LNCaP clone FGC (cell line): ENCODE measurements at regions not wholly inside any gene's neighbourhood (a gene's known extent, or its start where the extent isn't known, plus 50 kb on each side); places are given as distances from the start of the nearest gene placed in this dataset.

Experiments used
- DNase-seq: peaks from one replicate; pipeline ENCODE4 v3.0.0-alpha.2; 2011; ENCODE audit warnings: low read depth
- H3K4me3 ChIP-seq: 2 replicates; pipeline ENCODE4 v1.5.1; 2011; ENCODE audit warnings: mild to moderate bottlenecking, low read depth, low read length, control low read depth
- CTCF ChIP-seq: IDR thresholded peaks from 2 replicates; pipeline ENCODE4 v1.5.1; 2012; ENCODE audit warnings: mild to moderate bottlenecking; ENCODE audit not compliant: control insufficient read depth, insufficient read depth; ENCODE audit errors: extremely low read depth

- no peak for DNase-seq
- TF ChIP-seq CTCF, result no peak
- no peak overlapping the region for H3K4me3 ChIP-seq
Measured at GRCh38 chr11:8749202-8749601, 66.6 kb downstream of the RPL27A start.

- no peak for DNase-seq
- TF ChIP-seq CTCF, result no peak
- H3K4me3 ChIP-seq, result no peak overlapping the region
Measured at GRCh38 chr11:8754241-8754640, 71.6 kb downstream of the RPL27A start.

GRCh38 chr11:8756201-8756600 is 73.6 kb downstream of the RPL27A start:
- TF ChIP-seq CTCF, result no peak
- no peak overlapping the region for H3K4me3 ChIP-seq
- no peak for DNase-seq

- TF ChIP-seq CTCF, result no peak
- no peak overlapping the region for H3K4me3 ChIP-seq
- DNase-seq, result no peak
Measured at GRCh38 chr11:8757047-8757446, 74.5 kb downstream of the RPL27A start.

- H3K4me3 ChIP-seq, result no peak overlapping the region
- no peak for DNase-seq
- TF ChIP-seq CTCF, result no peak
Measured at GRCh38 chr11:8757533-8757932, 74.9 kb downstream of the RPL27A start.

- TF ChIP-seq CTCF, result no peak
Measured at GRCh38 chr11:8758619-8759169, 76.1 kb downstream of the RPL27A start.

GRCh38 chr11:8759634-8760033 is 77.0 kb downstream of the RPL27A start:
- TF ChIP-seq CTCF, result no peak
- H3K4me3 ChIP-seq, result no peak overlapping the region
- DNase-seq, result no peak

More at GRCh38 chr11:8758619-8759169, 76.1 kb downstream of the RPL27A start:
- no peak for DNase-seq
- no peak overlapping the region for H3K4me3 ChIP-seq
